HG03064 (cell line): ENCODE measurements at regions not wholly inside any gene's neighbourhood (a gene's known extent, or its start where the extent isn't known, plus 50 kb on each side); places are given as distances from the start of the nearest gene placed in this dataset.
A peak's percentile ranks its signal among the peaks of the same experiment; 100 is the strongest.
"Not testable (repeated sequence)": the region's sequence is repeated elsewhere in the genome, so short reads cannot be mapped to it uniquely, and the experiment has no call there.

Source experiments
- ATAC-seq: cut with Tn5 transposase; IDR thresholded peaks from one replicate; pipeline ENCODE4 v1.9.1; 2021; ENCODE audit warnings: low read depth; ENCODE audit not compliant: unreplicated experiment

GRCh38 chr4:84298023-84298718 is 200.9 kb downstream of the NKX6-1 start:
- ATAC-seq: no peak

GRCh38 chr4:84291969-84292368 is 207.1 kb downstream of the NKX6-1 start:
- ATAC-seq: no peak

- no peak for ATAC-seq
Observed at GRCh38 chr4:84286048-84286447, 213.0 kb downstream of the NKX6-1 start.

GRCh38 chr4:84279678-84280077 is 219.4 kb downstream of the NKX6-1 start:
- ATAC-seq: no peak

- ATAC-seq: no peak
Observed at GRCh38 chr4:84277923-84278322, 221.2 kb downstream of the NKX6-1 start.

- no peak for ATAC-seq
Observed at GRCh38 chr4:84276752-84277151, 222.3 kb downstream of the NKX6-1 start.

- no peak for ATAC-seq
Observed at GRCh38 chr4:84269536-84270044, 229.5 kb downstream of the NKX6-1 start.

- no peak for ATAC-seq
Observed at GRCh38 chr4:84264652-84265051, 234.4 kb downstream of the NKX6-1 start.

- ATAC-seq: no peak
Observed at GRCh38 chr4:84263415-84263814, 235.7 kb downstream of the NKX6-1 start.

- ATAC-seq: no peak
Observed at GRCh38 chr4:84260495-84260894, 238.6 kb downstream of the NKX6-1 start.

- peak; percentile 91 for ATAC-seq
Observed at GRCh38 chr4:84258905-84259830, 239.9 kb downstream of the NKX6-1 start.

- ATAC-seq: no peak
Observed at GRCh38 chr4:84254537-84254936, 244.6 kb downstream of the NKX6-1 start.

GRCh38 chr4:84249521-84249920 is 249.6 kb downstream of the NKX6-1 start:
- no peak for ATAC-seq

GRCh38 chr4:84245042-84245441 is 254.1 kb downstream of the NKX6-1 start:
- not testable (repeated sequence) for ATAC-seq

GRCh38 chr4:84244346-84244801 is 254.7 kb downstream of the NKX6-1 start:
- not testable (repeated sequence) for ATAC-seq

- no peak for ATAC-seq
Observed at GRCh38 chr4:84243685-84244084, 255.4 kb downstream of the NKX6-1 start.

- ATAC-seq: no peak
Observed at GRCh38 chr4:84239278-84239845, 259.7 kb downstream of the NKX6-1 start.

- no peak for ATAC-seq
Observed at GRCh38 chr4:84238247-84239090, 260.6 kb downstream of the NKX6-1 start.

GRCh38 chr4:84237008-84237407 is 262.1 kb downstream of the NKX6-1 start:
- no peak for ATAC-seq
